B cell (primary cell): ENCODE measurements at regions not wholly inside any gene's neighbourhood (a gene's known extent, or its start where the extent isn't known, plus 50 kb on each side); places are given as distances from the start of the nearest gene placed in this dataset.

Experiments used
- ATAC-seq: fragments of 200-7000 bp; cut with Tn5 transposase; one replicate; pipeline ENCODE4 v1.10.0; 2021; ENCODE audit warnings: low read depth, mild to moderate bottlenecking, moderate number of reproducible peaks, moderate library complexity
- CTCF ChIA-PET: fragments of 350-600 bp; sonication (Branson Sonifier 250); formaldehyde crosslinking; loops from one replicate; lab custom pipeline; 2021; ENCODE audit warnings: antibody characterized with exemption, inconsistent platforms; lab: Charles Lee
- POLR2A ChIA-PET: fragments of 350-600 bp; sonication (Branson Sonifier 250); formaldehyde crosslinking; loops from one replicate; lab custom pipeline; 2021; ENCODE audit warnings: antibody characterized with exemption; lab: Charles Lee
- DNase-seq: peaks from one replicate; pipeline ENCODE4 v3.0.0; 2013
- H2AFZ ChIP-seq: 2 replicates; pipeline ENCODE4 v1.6.1; 2012; ENCODE audit warnings: mild to moderate bottlenecking, low read depth, low read length; ENCODE audit not compliant: insufficient read depth, poor library complexity, severe bottlenecking
- H3K27ac ChIP-seq, 2 donors: 1 replicate in 1 of 2; 2 replicates in 1 of 2; pipeline ENCODE4 v1.5.1; 2012 to 2013; ENCODE audit warnings: low read length in 2 of 2, mild to moderate bottlenecking in 2 of 2, moderate library complexity in 1 of 2
- H3K27me3 ChIP-seq, 4 experiments: fragments of 200-600 bp in 1 of 4; sonication (generic) in 1 of 4; replicated peaks in 1 of 4; 1 replicate in 2 of 4; 2 replicates in 2 of 4; pipeline versions ENCODE4 v1.6.1 to v1.7.0; 2013 to 2016; ENCODE audit warnings: low read length in 3 of 4, mild to moderate bottlenecking in 2 of 4, mixed read lengths in 1 of 4, moderate library complexity in 1 of 4; ENCODE audit not compliant: insufficient read depth in 4 of 4, control insufficient read depth in 3 of 4; ENCODE audit errors: control extremely low read depth in 1 of 4
- H3K36me3 ChIP-seq, 2 experiments: replicated peaks in 1 of 2; 1 replicate in 1 of 2; 2 replicates in 1 of 2; pipeline versions ENCODE4 v1.6.1 to v1.7.1; 2013; ENCODE audit warnings: low read length in 1 of 2; ENCODE audit not compliant: insufficient read depth in 2 of 2, control insufficient read depth in 1 of 2; ENCODE audit errors: control extremely low read depth in 1 of 2, extremely low read depth in 1 of 2
- H3K4me1 ChIP-seq, 2 donors: fragments of 200-600 bp in 1 of 2; sonication (generic) in 1 of 2; 1 replicate in 1 of 2; 2 replicates in 1 of 2; pipeline versions ENCODE4 v1.5.1 to v1.6.1; 2013 to 2017; ENCODE audit warnings: low read length in 2 of 2; ENCODE audit not compliant: control insufficient read depth in 2 of 2, insufficient read depth in 2 of 2
- H3K4me2 ChIP-seq: replicated peaks from 2 replicates; pipeline ENCODE3; 2012; ENCODE audit warnings: mild to moderate bottlenecking, low read depth, low read length; ENCODE audit not compliant: poor library complexity, severe bottlenecking
- H3K4me3 ChIP-seq, 5 experiments: fragments of 200-600 bp in 1 of 5; sonication (generic) in 1 of 5; 1 replicate in 3 of 5; 2 replicates in 2 of 5; pipeline versions ENCODE4 v1.5.1 to v1.7.0; 2011 to 2016; ENCODE audit warnings: low read length in 4 of 5, mild to moderate bottlenecking in 4 of 5, low read depth in 2 of 5, control low read depth in 1 of 5, moderate library complexity in 1 of 5; ENCODE audit not compliant: insufficient read depth in 1 of 5; ENCODE audit errors: control extremely low read depth in 1 of 5, extremely low read depth in 1 of 5
- H3K79me2 ChIP-seq: fragments of 200-600 bp; sonication (generic); one replicate; pipeline ENCODE4 v1.6.0; 2016; ENCODE audit warnings: low read length; ENCODE audit not compliant: control insufficient read depth, insufficient read depth
- H3K9ac ChIP-seq: fragments of 200-600 bp; sonication (generic); 2 replicates; pipeline ENCODE4 v1.6.1; 2017; ENCODE audit warnings: mild to moderate bottlenecking, low read length, moderate library complexity
- H3K9me3 ChIP-seq, 3 donors: one replicate each; pipeline versions ENCODE4 v1.6.1 to v1.7.1; 2013; ENCODE audit warnings: low read length in 2 of 3; ENCODE audit not compliant: control insufficient read depth in 2 of 3, insufficient read depth in 1 of 3; ENCODE audit errors: control extremely low read depth in 1 of 3
- H4K20me1 ChIP-seq: 2 replicates; pipeline ENCODE4 v1.6.0; 2012; ENCODE audit warnings: mild to moderate bottlenecking, low read length; ENCODE audit not compliant: insufficient read depth, control insufficient read depth, poor library complexity, severe bottlenecking
- H3K27ac Mint-ChIP-seq: one replicate; pipeline ENCODE4 v1.8.0; 2021; ENCODE audit warnings: mixed read lengths
- H3K27me3 Mint-ChIP-seq: one replicate; pipeline ENCODE4 v1.8.0; 2021; ENCODE audit warnings: mixed read lengths
- H3K4me1 Mint-ChIP-seq: one replicate; pipeline ENCODE4 v1.8.0; 2021; ENCODE audit warnings: mixed read lengths
- H3K4me3 Mint-ChIP-seq: one replicate; pipeline ENCODE4 v1.8.0; 2021; ENCODE audit warnings: mixed read lengths
- H3K9me3 Mint-ChIP-seq: one replicate; pipeline ENCODE4 v1.8.0; 2022; ENCODE audit warnings: mixed read lengths; ENCODE audit not compliant: insufficient read depth
- EZH2 ChIP-seq: IDR thresholded peaks from 2 replicates; pipeline ENCODE4 v1.6.1; 2012; ENCODE audit warnings: borderline replicate concordance, low read depth, mild to moderate bottlenecking, moderate library complexity, low read length; ENCODE audit not compliant: insufficient read depth, poor library complexity, severe bottlenecking
- WGBS: methylation state at CpG from one replicate; pipeline ENCODE4 v1.1.5; 2013; ENCODE audit warnings: missing lambda C conversion rate; ENCODE audit not compliant: insufficient coverage; 5-methylcytosine and 5-hydroxymethylcytosine counted together
- intact Hi-C: fragments of 100-400 bp; cut with micrococcal nuclease; formaldehyde crosslinking; loops from one replicate; pipeline ENCODE4 v1.10.0; 2022
- TF ChIP-seq, protein P1 (sequence below): fragments of 200-600 bp; IDR thresholded peaks from one replicate; pipeline ENCODE4 v1.8.0; 2022; ENCODE audit warnings: antibody characterized with exemption, mild to moderate bottlenecking

DNA sequence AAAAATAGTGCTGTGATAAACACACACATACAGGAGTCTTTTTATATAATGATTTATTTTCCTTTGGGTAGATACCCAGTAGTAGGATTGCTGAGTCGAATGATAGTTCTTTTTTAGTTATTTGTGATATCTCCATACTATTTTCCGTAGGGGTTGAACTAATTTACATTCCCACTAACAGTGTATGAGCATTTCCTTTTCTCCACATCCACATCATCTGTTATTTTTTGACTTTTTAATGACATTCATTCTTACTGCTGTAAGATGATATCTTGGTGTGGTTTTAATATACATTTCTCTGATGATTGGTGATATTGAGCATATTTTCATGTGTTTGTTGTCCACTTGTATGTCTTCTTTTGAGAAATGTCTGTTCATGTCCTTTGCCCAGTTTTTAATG lies 78.3 kb downstream of the NIBAN1 start:
- Mint-ChIP-seq H3K4me3 (no peak overlapping the region), H3K4me1 (peaks cover 13% of the 10 kb centered on the region), H3K9me3 (no peaks in the 10 kb centered on the region), H3K27ac (no peak overlapping the region), H3K27me3 (no peaks in the 10 kb centered on the region)
- no peak overlapping the region for H3K9ac ChIP-seq
- no peak overlapping the region for H3K4me3 ChIP-seq
- H3K4me2 ChIP-seq: no peak overlapping the region
- TF ChIP-seq, protein P1, sequence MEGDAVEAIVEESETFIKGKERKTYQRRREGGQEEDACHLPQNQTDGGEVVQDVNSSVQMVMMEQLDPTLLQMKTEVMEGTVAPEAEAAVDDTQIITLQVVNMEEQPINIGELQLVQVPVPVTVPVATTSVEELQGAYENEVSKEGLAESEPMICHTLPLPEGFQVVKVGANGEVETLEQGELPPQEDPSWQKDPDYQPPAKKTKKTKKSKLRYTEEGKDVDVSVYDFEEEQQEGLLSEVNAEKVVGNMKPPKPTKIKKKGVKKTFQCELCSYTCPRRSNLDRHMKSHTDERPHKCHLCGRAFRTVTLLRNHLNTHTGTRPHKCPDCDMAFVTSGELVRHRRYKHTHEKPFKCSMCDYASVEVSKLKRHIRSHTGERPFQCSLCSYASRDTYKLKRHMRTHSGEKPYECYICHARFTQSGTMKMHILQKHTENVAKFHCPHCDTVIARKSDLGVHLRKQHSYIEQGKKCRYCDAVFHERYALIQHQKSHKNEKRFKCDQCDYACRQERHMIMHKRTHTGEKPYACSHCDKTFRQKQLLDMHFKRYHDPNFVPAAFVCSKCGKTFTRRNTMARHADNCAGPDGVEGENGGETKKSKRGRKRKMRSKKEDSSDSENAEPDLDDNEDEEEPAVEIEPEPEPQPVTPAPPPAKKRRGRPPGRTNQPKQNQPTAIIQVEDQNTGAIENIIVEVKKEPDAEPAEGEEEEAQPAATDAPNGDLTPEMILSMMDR: no peak
- TF ChIP-seq EZH2: no peak
- peaks cover 0 to 3% of the 10 kb centered on the region in 2 donors for H3K4me1 ChIP-seq
- no peak for ATAC-seq
- no peak for DNase-seq
- H4K20me1 ChIP-seq: no peaks in the 10 kb centered on the region
- H3K36me3 ChIP-seq: no peaks in the 10 kb centered on the region
- H3K27me3 ChIP-seq: no peaks in the 10 kb centered on the region
- ChIA-PET CTCF (no interaction called here), POLR2A (no interaction called here)
- H3K9me3 ChIP-seq: no peaks in the 10 kb centered on the region
- no CpG with 5 or more reads among the region's 2 CpGs for WGBS
- H3K79me2 ChIP-seq: no peaks in the 10 kb centered on the region
- no peak overlapping the region for H2AFZ ChIP-seq
- intact Hi-C loops: no loop called here
- H3K27ac ChIP-seq: no peak overlapping the region

DNA sequence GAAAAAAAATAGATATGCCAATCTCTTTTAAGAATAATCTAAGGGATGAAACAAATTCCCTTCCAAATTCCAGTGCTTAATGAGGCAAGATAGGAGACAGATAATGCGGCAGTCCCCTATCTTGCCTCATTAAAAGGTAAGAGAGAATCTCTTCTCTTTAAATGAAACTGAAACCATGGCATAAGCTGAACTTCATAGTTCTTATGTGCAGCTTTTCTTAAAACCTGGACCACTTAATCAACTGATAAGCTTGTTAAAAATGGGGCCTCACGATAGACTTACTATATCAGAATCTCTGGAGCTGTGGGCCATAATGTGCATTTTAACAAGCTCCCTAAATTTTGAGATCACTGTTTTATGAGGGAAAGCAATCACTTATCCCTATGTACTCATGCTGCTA lies 79.2 kb downstream of the NIBAN1 start:
- H3K27ac ChIP-seq: no peak overlapping the region
- H2AFZ ChIP-seq: no peak overlapping the region
- H3K4me3 ChIP-seq: no peak overlapping the region
- H3K27me3 Mint-ChIP-seq: no peaks in the 10 kb centered on the region
- H4K20me1 ChIP-seq: no peaks in the 10 kb centered on the region
- no peak overlapping the region for H3K27ac Mint-ChIP-seq
- H3K9ac ChIP-seq: no peak overlapping the region
- POLR2A ChIA-PET: no interaction called here
- no peaks in the 10 kb centered on the region for H3K27me3 ChIP-seq
- no peak for ATAC-seq
- H3K4me1 Mint-ChIP-seq: peaks cover 19% of the 10 kb centered on the region
- TF ChIP-seq, protein P1: no peak
- TF ChIP-seq EZH2: no peak
- no peaks in the 10 kb centered on the region for H3K9me3 ChIP-seq
- no peak overlapping the region for H3K4me2 ChIP-seq
- no peaks in the 10 kb centered on the region for H3K36me3 ChIP-seq
- no peak for DNase-seq
- peaks cover 0 to 3% of the 10 kb centered on the region in 2 donors for H3K4me1 ChIP-seq
- no peak overlapping the region for H3K4me3 Mint-ChIP-seq
- no CpG with 5 or more reads among the region's 2 CpGs for WGBS
- H3K9me3 Mint-ChIP-seq: no peaks in the 10 kb centered on the region
- CTCF ChIA-PET: no interaction called here
- H3K79me2 ChIP-seq: no peaks in the 10 kb centered on the region
- intact Hi-C loops: no loop called here
